T-helper 2 cell (primary cell): ENCODE measurements at regions not wholly inside any gene's neighbourhood (a gene's known extent, or its start where the extent isn't known, plus 50 kb on each side); places are given as distances from the start of the nearest gene placed in this dataset.

ENCODE experiments used
- DNase-seq, 5 experiments: peaks; one replicate each; pipeline versions ENCODE4 v3.0.0 to v3.0.0-alpha.2; 2012 to 2022

DNA sequence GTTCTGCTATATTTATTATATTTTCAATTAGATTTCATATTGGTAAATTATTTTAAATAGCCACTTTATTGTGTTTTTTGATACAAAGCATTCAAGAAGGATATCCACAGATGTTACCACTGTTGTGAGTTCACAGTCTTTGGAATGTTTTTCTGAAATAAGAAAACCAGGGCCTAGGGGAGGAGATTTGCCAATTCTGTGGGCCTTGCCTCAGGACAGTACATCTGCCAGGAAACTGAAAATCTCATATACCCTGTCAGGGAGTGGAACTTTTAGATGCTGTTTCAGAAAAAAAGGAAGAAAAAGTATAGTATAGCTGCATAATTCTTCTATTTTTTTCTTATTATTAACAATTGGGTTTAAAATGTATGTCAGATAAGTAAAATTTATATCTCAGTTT, 995.9 kb upstream of the ADGRB3 start:
- no peak for DNase-seq

- DNase-seq = no peak
These were observed 1000.9 kb upstream of the ADGRB3 start for GRCh38 chr6:67634199-67634598.

GRCh38 chr6:67633058-67633457, 1002.0 kb upstream of the ADGRB3 start:
- no peak for DNase-seq

GRCh38 chr6:67630146-67630545, 1004.9 kb upstream of the ADGRB3 start:
- DNase-seq = no peak

- DNase-seq = no peak
These were observed 1005.8 kb upstream of the ADGRB3 start for GRCh38 chr6:67629258-67629657.

GRCh38 chr6:67615796-67616195, 1019.3 kb upstream of the ADGRB3 start:
- DNase-seq = no peak

DNA sequence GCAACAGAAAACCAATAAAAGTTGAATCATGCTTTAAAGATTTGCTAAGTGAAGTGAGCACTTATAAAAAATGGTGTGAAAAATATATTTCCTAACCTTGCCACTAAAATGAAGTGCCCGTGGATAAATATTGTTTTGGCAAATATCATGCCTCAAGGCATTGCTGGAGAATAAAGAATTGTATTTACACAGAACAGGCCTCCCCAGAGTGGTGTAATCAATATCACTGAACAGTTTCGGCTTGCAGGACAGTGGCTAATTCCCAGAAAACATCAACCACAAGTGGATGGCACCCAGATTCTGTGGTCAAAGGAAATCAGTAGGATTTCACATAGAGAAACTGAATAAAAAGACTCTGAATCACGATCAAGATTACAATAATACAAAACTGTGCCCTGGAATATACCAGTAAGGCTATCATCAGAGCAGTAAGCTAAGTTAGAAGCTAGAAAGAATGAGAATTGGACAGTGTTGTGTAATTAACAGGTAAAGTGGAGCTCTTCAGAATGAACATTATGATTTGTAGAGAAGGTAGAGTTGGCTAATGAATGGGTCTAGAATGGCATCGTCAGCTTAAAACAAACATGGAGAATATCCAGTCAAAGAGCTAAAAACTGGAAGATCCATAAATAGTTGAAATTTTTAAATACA, 1026.9 kb upstream of the ADGRB3 start:
- no peak for DNase-seq

- no peak for DNase-seq
These were observed 1027.9 kb upstream of the ADGRB3 start for GRCh38 chr6:67606906-67607828.

- DNase-seq = no peak
These were observed 1040.7 kb upstream of the ADGRB3 start for GRCh38 chr6:67594366-67594765.

GRCh38 chr6:67593247-67593646, 1041.8 kb upstream of the ADGRB3 start:
- no peak for DNase-seq

DNA sequence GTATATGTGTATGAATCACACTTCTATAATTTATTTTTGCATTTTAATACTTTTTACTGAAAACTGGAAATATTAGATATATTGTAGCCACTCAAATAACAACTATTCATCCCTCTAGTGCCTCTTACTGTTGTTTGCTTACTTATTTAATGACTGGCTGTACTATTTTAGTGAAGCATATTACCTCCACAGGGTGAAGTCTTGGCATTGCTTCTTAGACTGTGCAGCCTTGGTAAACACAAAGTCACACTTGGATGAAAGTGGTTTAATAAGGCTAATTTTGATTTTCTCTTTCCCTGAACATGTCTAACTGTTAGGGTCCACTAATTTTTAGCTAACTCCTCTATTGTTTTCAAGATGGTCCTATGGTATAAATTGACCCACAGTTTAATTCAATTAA, 1043.2 kb upstream of the ADGRB3 start:
- DNase-seq = no peak

DNA sequence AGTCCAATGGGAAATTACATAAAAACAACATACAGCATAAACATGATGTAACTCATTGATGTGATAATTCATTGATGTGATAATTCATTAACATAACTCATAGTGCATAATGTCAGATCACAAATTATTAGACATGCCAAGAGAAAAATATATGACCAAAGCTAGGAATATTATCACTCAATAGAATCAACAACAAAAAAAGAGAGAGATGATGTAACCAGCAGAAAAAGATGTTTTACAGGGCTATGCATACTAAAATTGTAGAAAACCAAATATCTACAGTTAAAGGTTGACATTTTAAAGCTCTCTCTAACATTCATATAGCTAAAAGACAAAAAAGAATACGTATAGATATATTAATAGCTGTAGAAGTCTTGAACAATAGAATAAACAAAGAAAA, 1067.2 kb upstream of the ADGRB3 start:
- no peak for DNase-seq

- DNase-seq = no peak
These were observed 1071.4 kb upstream of the ADGRB3 start for GRCh38 chr6:67563671-67564070.

GRCh38 chr6:67560068-67560467, 1075.0 kb upstream of the ADGRB3 start:
- DNase-seq = no peak

GRCh38 chr6:67558985-67559384, 1076.1 kb upstream of the ADGRB3 start:
- DNase-seq = no peak

GRCh38 chr6:67544851-67545452, 1090.1 kb upstream of the ADGRB3 start:
- DNase-seq = no peak

DNA sequence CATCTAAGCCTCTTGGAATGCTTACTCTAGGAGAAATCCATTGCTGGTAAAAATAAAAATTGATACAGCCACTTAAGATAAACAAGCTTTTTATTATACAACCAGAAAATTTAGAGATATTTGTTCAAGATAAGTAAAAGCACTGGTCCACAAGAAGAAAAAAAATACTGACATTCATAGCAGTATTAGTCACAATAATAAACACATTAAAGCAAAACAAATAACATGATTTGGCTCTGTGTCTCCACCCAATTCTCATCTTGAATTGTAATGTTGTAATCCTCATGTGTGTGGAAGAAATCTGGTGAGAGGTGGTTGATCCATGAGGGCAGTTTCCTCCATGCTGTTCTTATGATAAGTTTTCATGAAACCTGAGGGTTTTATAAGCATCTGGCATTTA, 1093.5 kb upstream of the ADGRB3 start:
- DNase-seq = no peak

DNA sequence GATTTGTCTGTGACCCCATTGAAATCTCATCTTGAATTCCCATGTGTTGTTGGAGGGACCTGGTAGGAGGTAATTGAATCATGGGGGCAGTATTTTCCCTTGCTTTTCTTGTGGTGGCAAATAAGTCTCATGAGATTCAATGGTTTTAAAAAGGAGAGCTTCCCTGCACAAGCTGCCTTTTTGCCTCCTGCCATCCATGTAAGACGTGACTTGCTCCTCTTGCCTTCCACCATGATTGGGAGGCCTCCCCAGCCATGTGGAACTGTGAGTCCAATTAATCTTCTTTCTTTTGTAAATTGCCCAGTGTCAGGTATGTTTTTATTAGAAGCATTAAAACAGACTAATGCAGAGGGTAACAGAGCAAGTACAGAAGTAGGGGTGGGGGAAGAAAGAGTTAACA, 1097.0 kb upstream of the ADGRB3 start:
- DNase-seq = no peak

DNA sequence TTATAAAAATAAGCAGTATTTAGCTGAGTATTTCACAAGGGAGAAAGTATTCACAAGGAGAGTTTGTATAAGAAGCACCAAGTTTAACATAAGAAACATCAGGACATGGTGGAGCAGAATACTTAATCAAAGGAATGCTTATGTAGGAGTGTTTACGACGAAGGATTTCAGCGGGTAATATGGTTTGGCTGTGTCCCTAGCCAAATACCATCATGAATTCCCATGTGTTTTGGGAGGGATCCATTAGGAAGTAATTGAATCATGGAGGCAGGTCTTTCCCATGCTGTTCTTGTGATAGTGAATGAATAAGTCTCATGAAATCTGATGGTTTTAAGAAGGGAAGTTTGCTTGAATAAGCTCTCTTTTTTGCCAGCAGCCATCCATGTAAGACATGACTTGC, 1099.1 kb upstream of the ADGRB3 start:
- DNase-seq = no peak

- no peak for DNase-seq
These were observed 1128.7 kb upstream of the ADGRB3 start for GRCh38 chr6:67506352-67506751.

GRCh38 chr6:67501755-67502154, 1133.3 kb upstream of the ADGRB3 start:
- no peak for DNase-seq

DNA sequence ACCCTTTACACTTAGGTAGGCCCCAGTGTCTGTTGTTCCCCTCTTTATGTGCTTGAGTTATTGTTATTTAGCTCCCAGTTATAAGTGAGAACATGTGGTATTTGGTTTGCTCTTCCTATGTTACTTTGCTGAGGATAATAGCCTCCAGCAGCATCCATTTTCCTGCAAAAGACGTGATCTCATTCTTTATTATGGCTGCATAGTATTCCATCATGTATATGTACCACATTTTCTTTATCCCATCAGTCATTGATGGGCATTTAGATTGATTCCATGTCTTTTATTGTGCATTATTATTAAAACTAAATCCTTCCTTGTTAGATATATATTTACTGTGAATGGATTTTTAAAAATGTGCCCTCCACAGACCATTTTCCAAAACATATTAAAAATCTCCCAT, 1137.3 kb upstream of the ADGRB3 start:
- DNase-seq = no peak

DNA sequence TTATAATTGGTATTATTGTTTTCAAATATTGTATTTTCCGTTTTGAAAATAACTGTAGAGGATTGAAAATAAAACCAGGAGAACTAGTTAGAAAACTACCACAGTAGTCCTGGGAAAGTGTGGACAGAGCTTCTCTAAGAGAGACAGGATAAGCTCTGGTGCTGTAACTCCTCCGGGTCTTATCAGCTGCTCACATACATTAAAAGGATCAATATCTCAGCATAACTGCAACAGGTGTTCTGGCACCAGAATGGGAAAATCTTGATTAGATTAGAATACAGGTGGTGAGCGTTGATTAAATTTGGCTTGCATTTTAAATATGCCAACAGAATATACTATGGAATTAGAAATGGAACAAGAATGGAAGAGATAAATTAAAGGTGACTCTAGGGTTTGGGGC, 1138.9 kb upstream of the ADGRB3 start:
- DNase-seq = no peak

- no peak for DNase-seq
These were observed 1141.4 kb upstream of the ADGRB3 start for GRCh38 chr6:67493682-67494081.
